Activated T-cell treated with anti-CD3 and anti-CD28 coated beads, Interleukin-2, amount 50 U/mL, for 24 hours (primary cell): ENCODE measurements at regions not wholly inside any gene's neighbourhood (a gene's known extent, or its start where the extent isn't known, plus 50 kb on each side); places are given as distances from the start of the nearest gene placed in this dataset.

ENCODE experiments used
- DNase-seq: peaks from one replicate; pipeline ENCODE4 v3.0.0-alpha.2; 2020
- H3K27ac Mint-ChIP-seq: 2 replicates; pipeline ENCODE4 v1.8.0; 2020; ENCODE audit warnings: mild to moderate bottlenecking, mixed read lengths
- H3K27me3 Mint-ChIP-seq: 2 replicates; pipeline ENCODE4 v1.8.0; 2020; ENCODE audit warnings: mixed read lengths
- H3K36me3 Mint-ChIP-seq: 2 replicates; pipeline ENCODE4 v1.8.0; 2020; ENCODE audit warnings: low read depth, mixed read lengths
- H3K4me1 Mint-ChIP-seq: 2 replicates; pipeline ENCODE4 v1.8.0; 2020; ENCODE audit warnings: low read depth, mixed read lengths
- H3K4me3 Mint-ChIP-seq: 2 replicates; pipeline ENCODE4 v1.8.0; 2020; ENCODE audit warnings: mild to moderate bottlenecking, moderate library complexity, mixed read lengths
- H3K9me3 Mint-ChIP-seq: 2 replicates; pipeline ENCODE4 v1.8.0; 2020; ENCODE audit warnings: mixed read lengths

DNA sequence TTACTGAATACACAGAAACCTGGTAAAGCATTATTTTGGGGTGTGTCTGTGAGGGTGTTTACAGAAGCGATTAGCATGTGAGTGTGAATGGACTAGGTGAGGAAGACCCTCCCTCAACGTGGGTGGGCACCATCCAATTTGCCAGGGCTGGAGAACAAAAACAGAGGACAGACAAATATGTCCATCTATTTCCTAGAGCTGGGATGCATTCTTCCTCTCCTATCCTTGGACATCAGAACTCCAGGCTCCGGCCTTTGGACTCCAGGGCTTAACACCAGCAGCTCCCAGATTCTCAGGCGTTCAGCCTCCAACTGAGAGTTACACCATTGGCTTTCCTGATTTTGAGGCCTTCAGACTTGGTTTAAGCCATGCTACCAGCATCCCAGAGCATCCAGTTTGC is 65.8 kb upstream of the CHD1 start:
- no peaks in the 10 kb centered on the region for H3K27me3 Mint-ChIP-seq

DNA sequence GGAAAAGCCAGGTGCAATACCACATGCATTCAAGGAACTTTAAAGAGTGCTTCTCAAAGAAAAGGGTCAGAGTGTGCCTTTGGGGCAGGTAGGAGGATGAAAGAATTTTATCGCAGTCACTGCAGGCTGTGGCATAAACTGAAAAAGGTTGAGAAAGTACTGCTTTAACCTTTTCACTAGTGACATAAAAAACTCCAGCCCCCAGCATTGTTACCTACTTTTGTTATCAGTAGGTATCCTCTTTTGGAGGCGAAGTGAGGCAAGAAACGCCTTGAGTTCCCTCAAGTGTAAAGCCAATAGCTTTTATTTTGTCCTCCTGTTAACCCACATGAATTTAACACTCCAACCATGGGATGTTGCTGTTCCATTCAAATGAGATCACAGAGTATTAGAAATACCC is 64.7 kb upstream of the CHD1 start:
- no peak for DNase-seq
- no peaks in the 10 kb centered on the region for H3K9me3 Mint-ChIP-seq
- peaks cover 11% of the 10 kb centered on the region for H3K4me1 Mint-ChIP-seq
- no peaks in the 10 kb centered on the region for H3K27me3 Mint-ChIP-seq
- H3K4me3 Mint-ChIP-seq, result no peak overlapping the region
- H3K27ac Mint-ChIP-seq, result no peak overlapping the region
- no peaks in the 10 kb centered on the region for H3K36me3 Mint-ChIP-seq

More for the DNA sequence above, 65.8 kb upstream of the CHD1 start:
- H3K9me3 Mint-ChIP-seq, result no peaks in the 10 kb centered on the region
- H3K4me1 Mint-ChIP-seq, result peaks cover 9% of the 10 kb centered on the region
- DNase-seq, result no peak
- H3K36me3 Mint-ChIP-seq, result no peaks in the 10 kb centered on the region
- H3K4me3 Mint-ChIP-seq, result no peak overlapping the region
- H3K27ac Mint-ChIP-seq, result no peak overlapping the region

DNA sequence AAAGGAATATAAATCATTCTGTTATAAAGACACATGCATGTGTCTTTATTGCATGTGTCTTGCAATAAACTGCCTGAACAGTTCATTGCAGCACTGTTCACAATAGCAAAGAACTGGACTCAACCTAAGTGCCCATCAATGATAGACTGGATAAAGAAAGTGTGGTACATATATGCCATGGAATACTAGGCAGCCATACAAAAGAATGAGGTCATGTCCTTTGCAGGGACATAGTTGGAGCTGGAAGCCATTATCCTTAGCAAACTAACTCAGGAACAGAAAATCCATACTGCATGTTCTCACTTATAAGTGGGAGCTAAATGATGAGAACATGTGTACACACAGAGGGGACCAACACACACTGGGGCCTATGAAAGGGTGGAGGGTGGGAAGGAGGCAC is 63.7 kb upstream of the CHD1 start:
- peaks cover 11% of the 10 kb centered on the region for H3K4me1 Mint-ChIP-seq
- no peak overlapping the region for H3K27ac Mint-ChIP-seq
- no peak for DNase-seq
- no peak overlapping the region for H3K4me3 Mint-ChIP-seq
- no peaks in the 10 kb centered on the region for H3K36me3 Mint-ChIP-seq
- no peaks in the 10 kb centered on the region for H3K27me3 Mint-ChIP-seq
- no peaks in the 10 kb centered on the region for H3K9me3 Mint-ChIP-seq

DNA sequence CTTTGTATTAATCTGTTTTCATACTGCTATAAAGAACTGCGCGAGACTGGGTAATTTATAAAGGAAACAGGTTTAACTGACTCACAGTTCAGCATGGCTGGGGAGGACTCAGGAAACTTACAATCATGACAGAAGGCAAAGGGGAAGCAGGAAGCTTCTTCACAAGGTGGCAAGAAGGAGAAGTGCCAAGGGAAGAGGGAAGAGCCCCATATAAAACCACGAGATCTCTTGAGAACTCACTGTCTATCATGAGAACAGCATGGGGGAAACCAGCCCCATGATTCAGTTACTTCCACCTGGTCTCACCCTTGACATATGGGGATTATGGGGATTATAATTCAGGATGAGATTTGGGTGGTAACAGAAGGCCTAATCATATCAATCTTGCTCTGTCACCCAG is 60.9 kb upstream of the CHD1 start:
- H3K36me3 Mint-ChIP-seq, result no peaks in the 10 kb centered on the region
- peaks cover 11% of the 10 kb centered on the region for H3K4me1 Mint-ChIP-seq
- H3K9me3 Mint-ChIP-seq, result no peaks in the 10 kb centered on the region
- no peaks in the 10 kb centered on the region for H3K27me3 Mint-ChIP-seq
- no peak overlapping the region for H3K4me3 Mint-ChIP-seq
- no peak for DNase-seq
- H3K27ac Mint-ChIP-seq, result peak overlapping the region; percentile 49

DNA sequence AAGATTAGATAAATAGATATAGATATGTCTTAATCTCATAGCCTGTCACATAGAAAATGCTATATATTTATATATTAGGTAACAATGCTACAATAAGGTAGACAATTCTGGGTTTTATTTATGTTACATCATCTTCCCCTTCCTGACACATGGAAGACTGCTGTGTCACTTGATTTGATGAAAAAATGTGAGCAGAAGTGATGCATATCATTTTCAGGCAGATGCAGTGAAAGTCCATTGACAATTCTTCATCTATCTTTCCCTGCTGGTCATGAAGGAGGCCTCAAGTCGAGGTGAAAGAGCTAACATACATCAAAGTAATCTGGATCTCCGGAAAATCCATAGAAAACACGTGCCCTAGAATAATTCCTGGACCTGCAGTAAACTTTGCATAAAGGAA is 57.8 kb upstream of the CHD1 start:
- Mint-ChIP-seq H3K4me1 (peaks cover 6% of the 10 kb centered on the region), H3K9me3 (no peaks in the 10 kb centered on the region), H3K27me3 (no peaks in the 10 kb centered on the region), H3K27ac (no peak overlapping the region), H3K4me3 (no peak overlapping the region), H3K36me3 (no peaks in the 10 kb centered on the region)
- DNase-seq, result no peak

DNA sequence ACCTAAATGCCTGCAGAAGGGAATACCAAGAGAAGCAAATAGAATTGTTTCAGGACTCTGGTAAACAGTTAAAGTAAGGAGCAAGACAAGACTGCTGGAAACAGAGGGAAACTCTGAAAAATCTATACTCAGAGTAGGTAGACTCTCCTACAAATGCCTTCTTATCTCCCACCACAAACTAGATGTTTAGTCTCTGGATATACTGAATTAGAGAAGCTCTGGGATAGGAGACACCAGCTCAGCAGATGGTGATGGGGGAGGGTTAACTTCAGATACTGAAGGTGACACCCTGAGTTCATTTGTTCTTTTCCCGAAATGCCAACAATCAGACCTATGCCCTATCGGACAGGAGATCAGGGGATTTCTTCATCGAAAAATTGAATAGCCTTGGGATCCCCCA is 54.1 kb upstream of the CHD1 start:
- H3K27me3 Mint-ChIP-seq, result no peaks in the 10 kb centered on the region
- no peaks in the 10 kb centered on the region for H3K4me1 Mint-ChIP-seq
- H3K36me3 Mint-ChIP-seq, result no peaks in the 10 kb centered on the region
- DNase-seq, result no peak
- no peak overlapping the region for H3K4me3 Mint-ChIP-seq
- H3K9me3 Mint-ChIP-seq, result no peaks in the 10 kb centered on the region
- no peak overlapping the region for H3K27ac Mint-ChIP-seq
